Cardiac muscle cell (in vitro differentiated cells and primary cell): ENCODE measurements at regions not wholly inside any gene's neighbourhood (a gene's known extent, or its start where the extent isn't known, plus 50 kb on each side); places are given as distances from the start of the nearest gene placed in this dataset.
A peak's percentile ranks its signal among the peaks of the same experiment; 100 is the strongest.
"Not testable (repeated sequence)": the region's sequence is repeated elsewhere in the genome, so short reads cannot be mapped to it uniquely, and the experiment has no call there.

Experiments used
- DNase-seq, 2 donors: peaks; one replicate each; pipeline versions ENCODE4 v3.0.0 to v3.0.0-alpha.2; 2010 to 2017; ENCODE audit warnings: low read depth in 1 of 2, low spot score in 1 of 2
- H3K27ac ChIP-seq: fragments of 200-600 bp; sonication (generic); 2 replicates; pipeline ENCODE4 v1.5.1; 2016
- H3K27me3 ChIP-seq: fragments of 200-600 bp; sonication (generic); 2 replicates; pipeline ENCODE4 v1.6.0; 2016; ENCODE audit warnings: control low read depth
- H3K36me3 ChIP-seq: fragments of 200-600 bp; sonication (generic); 2 replicates; pipeline ENCODE4 v1.5.1; 2016; ENCODE audit warnings: control low read depth
- H3K4me1 ChIP-seq: fragments of 200-600 bp; sonication (generic); 2 replicates; pipeline ENCODE4 v1.8.1; 2017; ENCODE audit warnings: low read depth, mild to moderate bottlenecking, mixed run types
- H3K4me3 ChIP-seq: fragments of 200-600 bp; sonication (generic); 2 replicates; pipeline ENCODE4 v1.5.1; 2016; ENCODE audit warnings: mild to moderate bottlenecking
- H3K9me3 ChIP-seq: fragments of 200-600 bp; sonication (generic); 2 replicates; pipeline ENCODE4 v1.5.1; 2017; ENCODE audit warnings: low read depth, mild to moderate bottlenecking, control low read depth
- CTCF ChIP-seq: IDR thresholded peaks from 2 replicates; pipeline ENCODE4 v1.5.1; 2012; ENCODE audit warnings: low read depth, mild to moderate bottlenecking, low read length

GRCh38 chr4:64729561-64729960, 320.3 kb upstream of the TECRL start:
- no peak for TF ChIP-seq CTCF
- H3K9me3 ChIP-seq, result no peaks in the 10 kb centered on the region
- H3K4me3 ChIP-seq, result no peak overlapping the region

GRCh38 chr4:64727960-64728359, 318.7 kb upstream of the TECRL start:
- Histone ChIP-seq H3K4me3 (no peak overlapping the region), H3K27me3 (no peaks in the 10 kb centered on the region), H3K27ac (no peak overlapping the region), H3K36me3 (no peaks in the 10 kb centered on the region), H3K4me1 (peaks cover 3% of the 10 kb centered on the region), H3K9me3 (no peaks in the 10 kb centered on the region)
- no peak for DNase-seq
- TF ChIP-seq CTCF, result no peak

More at GRCh38 chr4:64729561-64729960, 320.3 kb upstream of the TECRL start:
- H3K36me3 ChIP-seq, result no peaks in the 10 kb centered on the region
- no peak overlapping the region for H3K27ac ChIP-seq
- DNase-seq, result no peak
- H3K27me3 ChIP-seq, result no peaks in the 10 kb centered on the region
- peaks cover 3% of the 10 kb centered on the region for H3K4me1 ChIP-seq

- H3K27ac ChIP-seq, H3K27me3 ChIP-seq, H3K9me3 ChIP-seq, H3K4me1 ChIP-seq, H3K4me3 ChIP-seq, H3K36me3 ChIP-seq, DNase-seq: not testable (repeated sequence)
Measured at GRCh38 chr4:64727391-64727790, 318.1 kb upstream of the TECRL start.

GRCh38 chr4:64724689-64725088, 315.4 kb upstream of the TECRL start:
- Histone ChIP-seq H3K27me3 (no peaks in the 10 kb centered on the region), H3K36me3 (no peaks in the 10 kb centered on the region), H3K4me3 (no peak overlapping the region), H3K27ac (no peak overlapping the region), H3K9me3 (no peaks in the 10 kb centered on the region), H3K4me1 (peaks cover 3% of the 10 kb centered on the region)
- no peak for DNase-seq
- TF ChIP-seq CTCF, result no peak

- H3K27me3 ChIP-seq, result no peaks in the 10 kb centered on the region
- H3K27ac ChIP-seq, result no peak overlapping the region
- H3K36me3 ChIP-seq, result no peaks in the 10 kb centered on the region
- no peak for TF ChIP-seq CTCF
- no peak overlapping the region for H3K4me3 ChIP-seq
- DNase-seq, result no peak
- no peaks in the 10 kb centered on the region for H3K9me3 ChIP-seq
- no peaks in the 10 kb centered on the region for H3K4me1 ChIP-seq
Measured at GRCh38 chr4:64721106-64721505, 311.9 kb upstream of the TECRL start.

- Histone ChIP-seq H3K9me3 (no peaks in the 10 kb centered on the region), H3K27ac (no peak overlapping the region), H3K4me1 (no peaks in the 10 kb centered on the region), H3K4me3 (no peak overlapping the region), H3K27me3 (no peaks in the 10 kb centered on the region), H3K36me3 (no peaks in the 10 kb centered on the region)
- no peak for TF ChIP-seq CTCF
- peak in 1 of 2 donors; percentile 2 for DNase-seq
Measured at GRCh38 chr4:64718091-64718490, 308.8 kb upstream of the TECRL start.
